OCI-LY1 (cell line): ENCODE measurements at regions not wholly inside any gene's neighbourhood (a gene's known extent, or its start where the extent isn't known, plus 50 kb on each side); places are given as distances from the start of the nearest gene placed in this dataset.

Source experiments
- CTCF ChIP-seq: fragments of 200-600 bp; sonication (generic), shearing (Covaris generic); IDR thresholded peaks from 2 replicates; pipeline ENCODE4 v1.5.1; 2017; ENCODE audit warnings: mild to moderate bottlenecking, antibody characterized with exemption, low read length, moderate library complexity, mixed read lengths
- EZH2 ChIP-seq: fragments of 200-600 bp; sonication (generic), shearing (Covaris generic); IDR thresholded peaks from 2 replicates; pipeline ENCODE4 v1.8.0; 2017; ENCODE audit warnings: borderline replicate concordance, mixed run types, mild to moderate bottlenecking, antibody characterized with exemption, low read length, moderate library complexity, mixed read lengths

- TF ChIP-seq CTCF (no peak), EZH2 (no peak)
Observed at GRCh38 chr21:35491114-35491513, 442.0 kb upstream of the RUNX1 start.
